Skeletal muscle tissue (tissue), 3 donors: ENCODE measurements at regions not wholly inside any gene's neighbourhood (a gene's known extent, or its start where the extent isn't known, plus 50 kb on each side); places are given as distances from the start of the nearest gene placed in this dataset.

Experiments
- H3K27ac ChIP-seq: one replicate; pipeline ENCODE4 v1.7.0; 2013; ENCODE audit warnings: mild to moderate bottlenecking, low read depth, low read length, inconsistent platforms
- H3K27me3 ChIP-seq, 3 donors: one replicate each; pipeline ENCODE4 v1.7.0; 2013; ENCODE audit warnings: low read length in 3 of 3; ENCODE audit not compliant: control insufficient read depth in 3 of 3, insufficient read depth in 3 of 3
- H3K36me3 ChIP-seq, 3 donors: one replicate each; pipeline ENCODE4 v1.7.0; 2013; ENCODE audit warnings: low read length in 3 of 3; ENCODE audit not compliant: control insufficient read depth in 3 of 3, insufficient read depth in 3 of 3
- H3K4me1 ChIP-seq, 3 donors: one replicate each; pipeline ENCODE4 v1.7.0; 2013; ENCODE audit warnings: low read length in 3 of 3, mild to moderate bottlenecking in 3 of 3; ENCODE audit not compliant: control insufficient read depth in 3 of 3, insufficient read depth in 3 of 3
- H3K4me3 ChIP-seq, 3 donors: one replicate each; pipeline ENCODE4 v1.7.0; 2013; ENCODE audit warnings: low read length in 3 of 3
- H3K9ac ChIP-seq, 3 donors: one replicate each; pipeline ENCODE4 v1.7.0; 2013; ENCODE audit warnings: low read length in 3 of 3, mild to moderate bottlenecking in 3 of 3, moderate library complexity in 2 of 3, low read depth in 1 of 3
- H3K9me3 ChIP-seq, 3 donors: one replicate each; pipeline ENCODE4 v1.7.0; 2013; ENCODE audit warnings: low read length in 3 of 3; ENCODE audit not compliant: control insufficient read depth in 3 of 3
- donor health status: Osteomylitis.

DNA sequence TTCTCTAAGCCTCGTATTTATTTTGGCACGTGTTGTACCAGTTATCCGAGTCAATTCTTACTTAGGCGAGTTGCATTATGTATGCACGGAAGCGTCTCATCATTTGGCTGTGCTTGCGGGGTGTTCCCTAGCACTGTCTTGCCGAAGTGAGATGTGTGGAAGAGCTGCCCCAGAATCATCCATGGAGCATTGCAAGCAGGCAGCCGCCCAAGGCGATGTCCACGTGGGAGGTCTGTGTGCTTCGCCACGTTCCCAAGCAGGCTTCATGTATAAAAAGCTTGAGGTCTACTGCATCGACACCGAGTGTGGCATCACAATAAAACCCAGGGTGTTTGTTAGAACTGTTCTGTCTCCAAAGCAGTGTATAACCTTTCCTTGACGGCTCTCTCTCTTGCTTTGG lies 849.9 kb downstream of the DCDC2C start:
- H3K4me3 ChIP-seq = peak overlapping the region in 1 of 3 donors; percentile 39
- no peaks in the 10 kb centered on the region for H3K27me3 ChIP-seq
- H3K9me3 ChIP-seq = no peaks in the 10 kb centered on the region
- H3K9ac ChIP-seq = no peak overlapping the region
- peaks cover 6 to 9% (median 7%) of the 10 kb centered on the region in 3 donors for H3K4me1 ChIP-seq
- no peak overlapping the region for H3K27ac ChIP-seq
- H3K36me3 ChIP-seq = no peaks in the 10 kb centered on the region

DNA sequence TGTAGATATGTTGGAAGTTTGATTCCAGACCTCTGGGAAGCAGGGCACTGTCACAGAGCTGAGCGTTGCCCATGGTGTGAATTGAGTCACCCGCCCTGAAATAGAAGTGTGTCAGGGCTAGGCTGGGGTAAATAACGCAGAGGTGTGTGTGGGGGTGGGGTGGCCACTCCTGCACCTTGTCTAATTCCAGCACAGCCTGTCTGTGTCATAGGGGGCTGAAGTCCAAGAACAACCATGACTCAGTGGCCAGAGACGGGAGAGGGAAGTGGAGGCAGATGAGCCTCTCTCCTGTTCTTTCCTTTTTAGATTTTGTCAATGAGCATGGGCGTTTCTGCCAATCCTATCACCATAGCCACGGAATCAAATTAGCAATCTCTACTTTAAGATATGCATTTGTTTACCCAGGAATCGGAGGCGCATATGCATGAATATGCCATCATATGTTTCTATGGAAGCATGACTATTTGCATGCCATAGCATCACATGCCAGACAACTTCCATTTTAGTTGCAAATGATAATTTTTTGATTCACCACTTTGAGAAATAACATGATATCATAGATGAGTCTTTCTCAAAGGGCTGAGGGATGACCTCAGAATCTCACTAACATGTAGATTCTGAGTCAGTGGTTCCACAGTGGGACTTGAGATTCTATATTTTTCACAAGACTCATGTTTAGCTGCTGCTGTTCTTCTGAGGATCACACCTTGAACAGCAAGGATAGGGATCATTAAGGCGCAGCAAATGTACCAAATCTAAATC lies 852.9 kb downstream of the DCDC2C start:
- Histone ChIP-seq H3K27me3 (no peaks in the 10 kb centered on the region), H3K36me3 (no peaks in the 10 kb centered on the region), H3K4me1 (peaks cover 6 to 9% (median 7%) of the 10 kb centered on the region in 3 donors), H3K9me3 (no peaks in the 10 kb centered on the region), H3K27ac (peak overlapping the region; percentile 54), H3K9ac (peak overlapping the region in 1 of 3 donors; percentile 37), H3K4me3 (peak overlapping the region in 1 of 3 donors; percentile 16)

DNA sequence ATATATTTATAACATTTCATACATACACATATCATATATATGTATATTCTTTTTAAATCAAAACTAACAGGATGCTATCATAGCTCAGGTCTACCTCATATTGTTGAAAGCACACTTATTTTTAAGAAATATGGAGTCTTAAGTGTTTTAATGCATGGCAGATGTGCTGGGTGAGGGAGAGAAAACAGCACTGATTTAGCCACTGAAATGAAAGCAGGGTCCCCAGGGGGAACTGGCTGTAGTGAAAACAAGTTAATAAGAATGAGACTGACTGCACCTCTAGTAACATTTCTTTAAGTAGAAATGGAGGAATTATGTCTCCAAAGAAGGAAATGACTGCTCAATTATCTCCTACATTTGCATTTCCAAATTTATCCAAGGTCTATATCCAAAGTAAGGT lies 857.8 kb downstream of the DCDC2C start:
- no peaks in the 10 kb centered on the region for H3K27me3 ChIP-seq
- H3K36me3 ChIP-seq = no peaks in the 10 kb centered on the region
- no peak overlapping the region for H3K27ac ChIP-seq
- H3K9ac ChIP-seq = no peak overlapping the region
- no peaks in the 10 kb centered on the region for H3K9me3 ChIP-seq
- no peaks in the 10 kb centered on the region for H3K4me1 ChIP-seq
- H3K4me3 ChIP-seq = no peak overlapping the region

DNA sequence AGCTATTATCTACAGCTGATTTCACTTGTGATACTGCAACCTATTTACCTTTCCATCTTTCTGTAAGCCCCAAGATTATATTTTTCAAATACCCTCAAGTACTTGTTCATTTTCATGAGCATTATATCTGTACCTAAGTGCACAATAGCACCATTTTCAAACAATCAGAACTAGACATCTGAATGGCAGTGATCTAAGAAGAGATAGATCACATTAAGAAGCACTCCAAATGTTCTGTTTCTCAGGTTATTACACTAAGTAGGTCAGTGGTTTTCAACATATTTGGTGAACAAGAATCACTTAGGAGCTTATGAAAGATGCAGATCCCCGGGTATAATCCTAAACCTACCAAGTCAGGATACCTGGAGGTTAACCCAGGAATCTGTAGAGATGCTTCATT lies 872.7 kb downstream of the DCDC2C start:
- no peaks in the 10 kb centered on the region for H3K4me1 ChIP-seq
- H3K9me3 ChIP-seq = peaks cover 0 to 2% (median 0%) of the 10 kb centered on the region in 3 donors
- H3K9ac ChIP-seq = no peak overlapping the region
- H3K27me3 ChIP-seq = no peaks in the 10 kb centered on the region
- H3K27ac ChIP-seq = no peak overlapping the region
- no peak overlapping the region for H3K4me3 ChIP-seq
- H3K36me3 ChIP-seq = no peaks in the 10 kb centered on the region

DNA sequence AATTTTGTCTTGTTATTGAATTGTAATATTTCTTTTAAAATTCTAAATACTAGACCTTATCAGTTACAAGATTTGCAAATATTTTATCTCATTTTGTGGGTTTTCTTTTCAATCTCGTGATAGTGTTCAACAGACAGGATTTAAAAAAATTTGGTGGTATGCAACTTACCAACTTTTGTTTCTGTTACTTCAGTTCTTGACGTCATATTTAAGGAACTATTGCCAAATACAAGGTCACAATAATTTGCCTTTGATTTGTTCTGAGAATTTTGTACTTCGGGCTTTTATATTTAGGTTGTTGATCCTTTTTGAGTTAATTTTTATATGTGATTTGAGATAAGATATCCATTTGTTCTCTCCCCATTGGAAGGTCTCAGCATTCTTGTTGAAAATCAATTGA lies 876.6 kb downstream of the DCDC2C start:
- Histone ChIP-seq H3K9ac (no peak overlapping the region), H3K27me3 (no peaks in the 10 kb centered on the region), H3K27ac (no peak overlapping the region), H3K36me3 (no peaks in the 10 kb centered on the region), H3K4me3 (no peak overlapping the region), H3K9me3 (peaks cover 0 to 2% (median 0%) of the 10 kb centered on the region in 3 donors), H3K4me1 (no peaks in the 10 kb centered on the region)

DNA sequence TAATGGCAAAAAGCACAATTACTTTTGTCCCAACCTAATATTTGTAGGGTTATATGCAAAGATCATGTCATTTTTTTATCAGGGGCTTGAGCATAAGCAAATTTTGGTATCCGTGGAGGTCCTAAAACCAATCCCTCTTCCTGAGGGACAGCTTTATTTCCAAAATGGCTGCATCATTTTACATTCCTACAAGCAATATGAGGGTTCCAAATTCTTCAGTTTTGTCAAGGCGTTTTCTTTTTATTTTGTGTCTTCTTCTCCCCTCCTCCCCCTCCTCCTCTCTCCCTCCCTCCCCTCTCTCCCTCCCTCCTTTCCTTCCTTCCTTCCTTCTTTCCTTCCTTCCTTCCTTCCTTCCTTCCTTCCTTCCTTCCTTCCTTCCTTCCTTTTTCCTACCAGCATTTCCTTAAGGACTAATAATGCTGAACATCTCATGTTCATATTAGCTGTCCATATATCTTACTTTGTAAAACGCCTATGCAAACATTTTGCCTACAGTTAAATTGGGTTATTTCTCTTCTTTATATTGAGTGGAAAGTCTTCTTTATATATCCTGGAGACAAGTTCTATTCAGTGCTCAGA lies 881.8 kb downstream of the DCDC2C start:
- Histone ChIP-seq H3K9me3 (no peaks in the 10 kb centered on the region), H3K9ac (no peak overlapping the region), H3K36me3 (no peaks in the 10 kb centered on the region), H3K4me1 (no peaks in the 10 kb centered on the region), H3K27me3 (no peaks in the 10 kb centered on the region), H3K27ac (no peak overlapping the region), H3K4me3 (no peak overlapping the region)

DNA sequence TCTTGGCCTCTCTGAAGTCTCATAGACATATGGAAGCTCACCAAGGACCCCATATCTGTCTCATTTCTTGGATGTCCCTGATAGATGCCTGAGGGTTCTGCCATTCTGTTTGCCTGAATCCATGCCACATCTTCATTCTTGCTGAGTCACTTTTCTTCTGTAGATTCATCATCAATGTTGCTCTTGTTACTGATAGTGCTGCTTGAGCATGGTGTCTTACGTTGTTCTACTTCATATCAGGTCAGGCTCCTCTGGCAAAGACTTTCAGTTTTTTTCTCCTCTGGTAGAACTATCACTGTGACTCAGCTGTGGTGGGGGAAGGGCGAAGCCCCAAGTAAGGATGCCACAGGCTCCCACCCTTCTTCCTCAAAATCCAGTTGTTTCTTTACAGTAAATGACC lies 885.2 kb downstream of the DCDC2C start:
- H3K36me3 ChIP-seq = no peaks in the 10 kb centered on the region
- H3K9me3 ChIP-seq = no peaks in the 10 kb centered on the region
- no peaks in the 10 kb centered on the region for H3K27me3 ChIP-seq
- H3K4me1 ChIP-seq = no peaks in the 10 kb centered on the region
- no peak overlapping the region for H3K9ac ChIP-seq
- H3K4me3 ChIP-seq = no peak overlapping the region
- no peak overlapping the region for H3K27ac ChIP-seq

DNA sequence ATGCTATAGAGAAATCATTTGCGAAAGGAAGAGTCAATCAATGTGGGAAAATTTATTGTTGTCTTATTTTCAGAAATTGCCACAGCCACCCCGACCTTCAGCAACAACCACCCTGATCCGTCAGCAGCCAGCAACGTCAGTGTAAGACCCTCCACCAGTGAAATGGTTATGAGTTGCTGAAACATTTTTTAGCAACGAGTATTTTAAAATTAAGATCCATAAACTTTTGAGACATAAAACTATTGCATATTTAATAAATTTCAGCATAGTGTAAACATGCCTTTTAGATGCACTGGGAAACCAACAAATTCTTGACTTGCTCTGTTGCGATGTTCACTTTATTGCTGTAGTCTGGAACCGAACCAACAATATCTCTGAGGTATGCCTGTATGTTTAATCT lies 887.9 kb downstream of the DCDC2C start:
- H3K9me3 ChIP-seq = no peaks in the 10 kb centered on the region
- H3K4me1 ChIP-seq = no peaks in the 10 kb centered on the region
- no peak overlapping the region for H3K27ac ChIP-seq
- H3K36me3 ChIP-seq = no peaks in the 10 kb centered on the region
- no peak overlapping the region for H3K9ac ChIP-seq
- H3K27me3 ChIP-seq = no peaks in the 10 kb centered on the region
- H3K4me3 ChIP-seq = no peak overlapping the region

DNA sequence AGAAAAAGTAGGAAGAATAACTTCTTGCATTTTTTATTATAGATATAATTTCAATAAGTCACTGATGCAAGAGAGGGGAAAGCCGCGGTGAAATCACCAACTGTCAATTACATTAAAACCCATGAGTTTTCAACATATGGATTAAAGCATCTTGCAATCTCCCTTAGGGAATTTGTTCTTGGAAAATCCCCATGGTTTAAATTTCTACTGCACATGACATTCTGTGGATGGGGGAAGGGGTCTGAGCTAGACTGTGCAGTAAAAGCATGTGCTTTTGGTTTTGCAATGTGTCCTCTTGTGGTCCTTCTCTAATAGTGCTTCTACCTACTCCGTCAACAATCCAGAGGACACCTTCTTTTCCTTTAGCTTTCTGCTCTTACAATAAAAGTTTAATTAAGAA lies 894.0 kb downstream of the DCDC2C start:
- Histone ChIP-seq H3K36me3 (no peaks in the 10 kb centered on the region), H3K4me1 (no peaks in the 10 kb centered on the region), H3K9me3 (no peaks in the 10 kb centered on the region), H3K9ac (no peak overlapping the region), H3K27ac (no peak overlapping the region), H3K4me3 (no peak overlapping the region), H3K27me3 (no peaks in the 10 kb centered on the region)

DNA sequence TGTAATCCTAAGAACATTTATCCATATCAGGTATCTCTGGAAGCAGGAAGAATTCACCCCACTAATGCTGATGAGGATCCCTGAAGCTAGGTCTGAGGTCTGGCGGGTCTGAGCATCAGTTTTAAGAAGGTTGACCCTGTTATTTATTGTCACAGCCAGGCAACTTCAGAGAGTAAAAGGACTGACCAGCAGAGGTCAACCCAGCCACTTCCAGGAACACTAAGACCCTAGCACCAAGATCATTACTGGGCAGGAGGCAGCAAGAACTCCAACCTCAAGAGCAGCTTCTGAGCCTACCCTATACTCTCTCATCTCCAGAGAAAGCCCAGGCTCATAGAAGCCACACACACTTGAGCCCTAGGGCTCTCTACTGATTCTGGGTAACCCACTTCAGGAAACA lies 901.4 kb downstream of the DCDC2C start:
- no peak overlapping the region for H3K9ac ChIP-seq
- H3K27ac ChIP-seq = no peak overlapping the region
- no peaks in the 10 kb centered on the region for H3K9me3 ChIP-seq
- no peaks in the 10 kb centered on the region for H3K27me3 ChIP-seq
- no peaks in the 10 kb centered on the region for H3K36me3 ChIP-seq
- H3K4me1 ChIP-seq = no peaks in the 10 kb centered on the region
- no peak overlapping the region for H3K4me3 ChIP-seq
